Glutamatergic neuron (in vitro differentiated cells): ENCODE measurements at regions not wholly inside any gene's neighbourhood (a gene's known extent, or its start where the extent isn't known, plus 50 kb on each side); places are given as distances from the start of the nearest gene placed in this dataset.

Experiments
- DNase-seq: peaks from one replicate; pipeline ENCODE4 v3.0.0; 2022
- H3K27ac Mint-ChIP-seq: one replicate; pipeline ENCODE4 v1.8.0; 2020; ENCODE audit warnings: mild to moderate bottlenecking, mixed read lengths, inconsistent platforms; ENCODE audit not compliant: unreplicated experiment
- H3K27me3 Mint-ChIP-seq: one replicate; pipeline ENCODE4 v1.8.0; 2020; ENCODE audit warnings: mild to moderate bottlenecking, moderate library complexity, mixed read lengths, inconsistent platforms; ENCODE audit not compliant: unreplicated experiment
- H3K36me3 Mint-ChIP-seq: one replicate; pipeline ENCODE4 v1.8.0; 2020; ENCODE audit warnings: mild to moderate bottlenecking, mixed read lengths, inconsistent platforms; ENCODE audit not compliant: unreplicated experiment
- H3K4me1 Mint-ChIP-seq: one replicate; pipeline ENCODE4 v1.8.0; 2020; ENCODE audit warnings: mild to moderate bottlenecking, low read depth, mixed read lengths, inconsistent platforms; ENCODE audit not compliant: unreplicated experiment
- H3K4me3 Mint-ChIP-seq: one replicate; pipeline ENCODE4 v1.8.0; 2020; ENCODE audit warnings: mild to moderate bottlenecking, mixed read lengths, inconsistent platforms; ENCODE audit not compliant: unreplicated experiment
- H3K9me3 Mint-ChIP-seq: one replicate; pipeline ENCODE4 v1.8.0; 2020; ENCODE audit warnings: mild to moderate bottlenecking, moderate library complexity, mixed read lengths, inconsistent platforms; ENCODE audit not compliant: unreplicated experiment
- TF ChIP-seq, protein P1 (sequence below): fragments of 200-600 bp; sonication (generic); IDR thresholded peaks from one replicate; pipeline ENCODE4 v1.5.0; 2021; ENCODE audit not compliant: partially characterized antibody, unreplicated experiment

DNA sequence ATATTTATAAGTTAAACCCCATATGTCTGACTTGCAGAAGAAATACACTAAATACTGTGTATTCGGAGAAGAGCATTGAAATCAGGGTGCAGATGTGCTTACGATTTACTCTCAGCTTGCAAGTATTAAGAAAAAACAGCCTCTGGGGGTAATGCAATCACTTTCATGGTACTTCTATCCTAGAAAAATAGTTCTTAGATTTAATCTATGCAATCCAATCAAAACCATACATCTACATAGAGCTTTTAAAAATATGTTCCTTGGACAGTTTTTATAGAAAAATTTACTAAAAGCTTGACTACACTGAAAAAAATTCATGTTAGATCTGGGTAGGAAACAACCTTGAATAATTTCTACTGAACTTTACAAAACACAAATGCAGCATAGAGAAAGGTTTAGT lies 890.3 kb upstream of the ADGRL2 start:
- Mint-ChIP-seq H3K36me3 (no peaks in the 10 kb centered on the region), H3K4me3 (no peak overlapping the region), H3K27me3 (no peaks in the 10 kb centered on the region), H3K9me3 (no peaks in the 10 kb centered on the region), H3K4me1 (no peaks in the 10 kb centered on the region), H3K27ac (no peak overlapping the region)
- DNase-seq: no peak
- TF ChIP-seq, protein P1, sequence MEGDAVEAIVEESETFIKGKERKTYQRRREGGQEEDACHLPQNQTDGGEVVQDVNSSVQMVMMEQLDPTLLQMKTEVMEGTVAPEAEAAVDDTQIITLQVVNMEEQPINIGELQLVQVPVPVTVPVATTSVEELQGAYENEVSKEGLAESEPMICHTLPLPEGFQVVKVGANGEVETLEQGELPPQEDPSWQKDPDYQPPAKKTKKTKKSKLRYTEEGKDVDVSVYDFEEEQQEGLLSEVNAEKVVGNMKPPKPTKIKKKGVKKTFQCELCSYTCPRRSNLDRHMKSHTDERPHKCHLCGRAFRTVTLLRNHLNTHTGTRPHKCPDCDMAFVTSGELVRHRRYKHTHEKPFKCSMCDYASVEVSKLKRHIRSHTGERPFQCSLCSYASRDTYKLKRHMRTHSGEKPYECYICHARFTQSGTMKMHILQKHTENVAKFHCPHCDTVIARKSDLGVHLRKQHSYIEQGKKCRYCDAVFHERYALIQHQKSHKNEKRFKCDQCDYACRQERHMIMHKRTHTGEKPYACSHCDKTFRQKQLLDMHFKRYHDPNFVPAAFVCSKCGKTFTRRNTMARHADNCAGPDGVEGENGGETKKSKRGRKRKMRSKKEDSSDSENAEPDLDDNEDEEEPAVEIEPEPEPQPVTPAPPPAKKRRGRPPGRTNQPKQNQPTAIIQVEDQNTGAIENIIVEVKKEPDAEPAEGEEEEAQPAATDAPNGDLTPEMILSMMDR: no peak

DNA sequence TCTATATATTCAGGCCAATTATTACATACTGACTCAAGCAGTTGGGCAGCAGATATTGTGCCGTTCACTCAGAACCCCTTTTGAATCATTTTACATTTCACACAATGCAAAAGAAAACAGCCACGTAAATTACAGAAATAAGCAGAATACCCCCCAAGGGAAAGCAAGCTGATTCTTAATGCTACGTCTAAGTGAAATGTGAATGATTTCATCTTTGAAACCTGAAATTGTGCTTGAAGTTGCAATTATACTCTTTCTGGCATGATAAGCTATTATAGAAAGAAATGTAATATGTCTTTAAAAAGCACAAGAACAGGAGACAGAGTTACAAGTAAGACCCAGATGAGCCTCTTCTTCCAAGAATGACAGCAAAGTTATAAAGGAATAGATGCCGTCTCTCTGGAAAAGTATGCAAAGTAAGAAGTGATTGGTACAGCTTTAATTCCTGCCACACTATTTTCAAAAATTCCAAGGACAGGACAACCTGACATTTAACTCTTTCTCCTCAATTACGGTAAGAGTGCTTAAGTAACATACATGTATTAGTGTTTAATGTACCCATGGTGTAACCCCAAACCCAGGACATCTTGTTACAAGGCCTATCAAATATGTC lies 891.5 kb upstream of the ADGRL2 start:
- H3K4me1 Mint-ChIP-seq: no peaks in the 10 kb centered on the region
- H3K36me3 Mint-ChIP-seq: no peaks in the 10 kb centered on the region
- DNase-seq: no peak
- no peak overlapping the region for H3K4me3 Mint-ChIP-seq
- H3K27me3 Mint-ChIP-seq: no peaks in the 10 kb centered on the region
- TF ChIP-seq, protein P1: no peak
- H3K27ac Mint-ChIP-seq: no peak overlapping the region
- H3K9me3 Mint-ChIP-seq: no peaks in the 10 kb centered on the region

DNA sequence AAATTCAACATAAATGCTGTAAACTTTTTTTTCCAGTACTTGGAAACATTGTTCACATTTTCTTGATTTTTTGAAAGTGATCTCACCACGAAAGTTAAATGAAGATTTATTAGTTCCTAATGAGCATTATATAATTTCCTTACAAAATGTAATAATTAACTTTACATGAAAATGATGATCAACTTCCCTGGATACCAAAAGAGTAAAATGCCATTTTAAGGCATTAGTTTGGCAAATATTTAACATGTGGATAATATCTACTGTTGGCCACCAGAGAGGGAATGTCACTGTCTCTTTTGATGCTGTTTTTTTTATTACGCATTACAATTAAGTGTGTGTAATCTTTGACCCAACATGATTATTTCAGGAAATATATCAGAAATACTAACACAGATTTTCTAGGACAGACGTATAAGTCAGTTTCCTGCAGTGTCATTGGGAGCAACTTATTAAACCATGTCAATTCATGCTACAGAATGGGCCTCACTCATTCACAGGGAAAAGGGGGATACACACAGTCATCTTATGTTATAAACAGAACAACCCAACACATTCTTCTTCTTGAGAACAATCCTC lies 903.9 kb upstream of the ADGRL2 start:
- Mint-ChIP-seq H3K9me3 (no peaks in the 10 kb centered on the region), H3K4me1 (peaks cover 6% of the 10 kb centered on the region), H3K27me3 (no peaks in the 10 kb centered on the region), H3K4me3 (no peak overlapping the region), H3K27ac (no peak overlapping the region), H3K36me3 (no peaks in the 10 kb centered on the region)
- DNase-seq: no peak
- TF ChIP-seq, protein P1: no peak

DNA sequence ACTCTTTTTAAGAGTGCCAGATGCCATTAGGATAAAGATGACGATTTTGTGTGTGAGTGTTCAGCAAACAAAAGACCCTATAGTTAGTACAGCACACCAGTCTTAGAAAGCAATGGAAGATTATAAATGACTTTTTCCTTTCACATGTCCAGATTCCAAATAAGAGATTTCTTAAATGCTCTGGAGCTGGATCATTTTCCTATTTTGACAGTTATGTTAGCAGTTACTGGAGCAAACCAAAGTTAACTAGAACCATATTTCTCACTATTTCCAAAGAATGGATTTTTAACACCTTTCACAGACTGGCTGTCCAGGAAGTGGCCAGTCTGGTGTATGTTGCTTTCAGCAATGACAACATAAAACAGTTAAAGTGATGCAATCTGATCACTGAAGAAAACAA lies 905.8 kb upstream of the ADGRL2 start:
- H3K36me3 Mint-ChIP-seq: no peaks in the 10 kb centered on the region
- no peak overlapping the region for H3K4me3 Mint-ChIP-seq
- no peaks in the 10 kb centered on the region for H3K9me3 Mint-ChIP-seq
- no peak for DNase-seq
- peaks cover 11% of the 10 kb centered on the region for H3K4me1 Mint-ChIP-seq
- H3K27ac Mint-ChIP-seq: no peak overlapping the region
- H3K27me3 Mint-ChIP-seq: no peaks in the 10 kb centered on the region
- TF ChIP-seq, protein P1: no peak

DNA sequence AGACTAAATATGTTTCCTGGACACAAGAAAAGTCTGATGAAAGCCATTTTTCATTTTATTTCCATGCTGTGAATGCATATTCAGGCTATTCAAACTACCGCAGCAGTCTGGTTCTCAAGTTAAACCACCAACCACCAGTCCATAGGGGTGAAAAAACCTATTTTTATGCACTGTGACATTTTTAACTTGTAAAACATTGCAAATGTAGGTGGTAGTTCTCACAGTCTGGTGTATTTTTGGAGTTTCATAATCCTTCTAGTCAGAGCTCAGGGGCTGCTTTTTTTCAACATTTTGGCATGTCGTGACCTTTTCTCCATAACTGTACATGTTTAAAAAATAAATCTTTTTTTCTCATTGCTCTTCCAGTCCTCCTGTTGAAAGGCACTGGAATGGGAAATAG lies 907.6 kb upstream of the ADGRL2 start:
- no peaks in the 10 kb centered on the region for H3K36me3 Mint-ChIP-seq
- H3K4me3 Mint-ChIP-seq: no peak overlapping the region
- no peak for DNase-seq
- TF ChIP-seq, protein P1: no peak
- peaks cover 15% of the 10 kb centered on the region for H3K4me1 Mint-ChIP-seq
- no peaks in the 10 kb centered on the region for H3K9me3 Mint-ChIP-seq
- no peak overlapping the region for H3K27ac Mint-ChIP-seq
- H3K27me3 Mint-ChIP-seq: no peaks in the 10 kb centered on the region
